ENCODE measurements at regions not wholly inside any gene's neighbourhood (a gene's known extent, or its start where the extent isn't known, plus 50 kb on each side); places are given as distances from the start of the nearest gene placed in this dataset.

DNA sequence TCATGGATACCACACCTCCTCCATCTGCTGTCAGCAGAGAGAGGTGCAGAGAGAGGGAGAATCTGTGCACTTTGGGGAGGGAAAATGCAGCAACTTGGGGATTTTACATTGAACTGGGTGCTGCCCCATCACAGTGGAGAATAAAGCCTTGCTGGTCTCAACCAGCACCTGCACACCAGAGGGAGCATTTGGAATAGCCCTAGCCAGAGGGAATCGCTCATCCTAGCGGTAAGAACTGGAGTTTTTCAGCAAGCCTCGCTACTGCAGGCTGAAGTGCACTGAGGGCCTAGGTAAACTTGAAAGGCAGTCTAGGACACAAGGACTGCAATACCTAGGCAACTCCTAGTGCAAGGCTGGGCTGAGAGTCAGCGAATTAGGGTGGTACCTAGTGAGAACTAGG lies 148.7 kb downstream of the KDR start:
- ChIA-PET POLR2A (no interaction called here), CTCF (no interaction called here)
- no peak overlapping the region for H3K4me3 ChIP-seq (ENCODE audit: low read depth in 2 of 2, low read length in 1 of 2)
- H3K9me2 ChIP-seq: no peaks in the 10 kb centered on the region
- no peak overlapping the region for H3K9ac ChIP-seq
- H3K27ac ChIP-seq (ENCODE audit: low read depth in 2 of 2, low read length in 1 of 2): no peak overlapping the region
- no peaks in the 10 kb centered on the region for H3F3A ChIP-seq (replicated peaks; ENCODE audit: insufficient read depth)
- H3K36me3 ChIP-seq (replicated peaks in 1 of 2; ENCODE audit: control insufficient read depth in 1 of 2, insufficient read depth in 2 of 2, low read length in 1 of 2): no peaks in the 10 kb centered on the region
- no peaks in the 10 kb centered on the region; the same call in 1 of the 2 replicates for H3K27me3 ChIP-seq (ENCODE audit: insufficient read depth)
- TF ChIP-seq FOSL2 (IDR thresholded peaks at IDR 0.05; ENCODE audit: borderline replicate concordance, low read depth): no peak
- TF ChIP-seq EZH2phosphoT487 (IDR thresholded peaks at IDR 0.05; ENCODE audit: borderline replicate concordance, low read depth): no peak
- TF ChIP-seq POLR2AphosphoS5 (IDR thresholded peaks at IDR 0.05; ENCODE audit: low read depth, low read length): no peak
- TF ChIP-seq, protein P1, sequence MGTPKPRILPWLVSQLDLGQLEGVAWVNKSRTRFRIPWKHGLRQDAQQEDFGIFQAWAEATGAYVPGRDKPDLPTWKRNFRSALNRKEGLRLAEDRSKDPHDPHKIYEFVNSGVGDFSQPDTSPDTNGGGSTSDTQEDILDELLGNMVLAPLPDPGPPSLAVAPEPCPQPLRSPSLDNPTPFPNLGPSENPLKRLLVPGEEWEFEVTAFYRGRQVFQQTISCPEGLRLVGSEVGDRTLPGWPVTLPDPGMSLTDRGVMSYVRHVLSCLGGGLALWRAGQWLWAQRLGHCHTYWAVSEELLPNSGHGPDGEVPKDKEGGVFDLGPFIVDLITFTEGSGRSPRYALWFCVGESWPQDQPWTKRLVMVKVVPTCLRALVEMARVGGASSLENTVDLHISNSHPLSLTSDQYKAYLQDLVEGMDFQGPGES (IDR thresholded peaks at IDR 0.05; ENCODE audit: low read depth, low read length): no peak
- TF ChIP-seq TEAD4 (IDR thresholded peaks at IDR 0.05; ENCODE audit: borderline replicate concordance, insufficient read depth): no peak
- no peak for TF ChIP-seq ELF1 (IDR thresholded peaks at IDR 0.05)
- no peak for TF ChIP-seq MXI1 (IDR thresholded peaks at IDR 0.05; ENCODE audit: low read depth, low read length)
- TF ChIP-seq, protein P2, sequence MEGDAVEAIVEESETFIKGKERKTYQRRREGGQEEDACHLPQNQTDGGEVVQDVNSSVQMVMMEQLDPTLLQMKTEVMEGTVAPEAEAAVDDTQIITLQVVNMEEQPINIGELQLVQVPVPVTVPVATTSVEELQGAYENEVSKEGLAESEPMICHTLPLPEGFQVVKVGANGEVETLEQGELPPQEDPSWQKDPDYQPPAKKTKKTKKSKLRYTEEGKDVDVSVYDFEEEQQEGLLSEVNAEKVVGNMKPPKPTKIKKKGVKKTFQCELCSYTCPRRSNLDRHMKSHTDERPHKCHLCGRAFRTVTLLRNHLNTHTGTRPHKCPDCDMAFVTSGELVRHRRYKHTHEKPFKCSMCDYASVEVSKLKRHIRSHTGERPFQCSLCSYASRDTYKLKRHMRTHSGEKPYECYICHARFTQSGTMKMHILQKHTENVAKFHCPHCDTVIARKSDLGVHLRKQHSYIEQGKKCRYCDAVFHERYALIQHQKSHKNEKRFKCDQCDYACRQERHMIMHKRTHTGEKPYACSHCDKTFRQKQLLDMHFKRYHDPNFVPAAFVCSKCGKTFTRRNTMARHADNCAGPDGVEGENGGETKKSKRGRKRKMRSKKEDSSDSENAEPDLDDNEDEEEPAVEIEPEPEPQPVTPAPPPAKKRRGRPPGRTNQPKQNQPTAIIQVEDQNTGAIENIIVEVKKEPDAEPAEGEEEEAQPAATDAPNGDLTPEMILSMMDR (IDR thresholded peaks at IDR 0.05): no peak
- 40% methylated on average over 2 of the region's 4 CpGs for WGBS (ENCODE audit: low lambda C conversion rate)
- peaks cover 0 to 2% of the 10 kb centered on the region in 2 experiments; a peak in 1 of 4 replicates for H3K4me1 ChIP-seq (ENCODE audit: control insufficient read depth in 1 of 2, insufficient read depth in 2 of 2, low read depth in 1 of 2, low read length in 1 of 2)
- no peaks in the 10 kb centered on the region for H3K9me3 ChIP-seq
- no peak overlapping the region for H2AFZ ChIP-seq (ENCODE audit: low read depth)
- H3K4me2 ChIP-seq: no peak overlapping the region
- H4K20me1 ChIP-seq (ENCODE audit: insufficient read depth): no peaks in the 10 kb centered on the region
- DNase-seq: no peak
- no peaks in the 10 kb centered on the region for H3K79me2 ChIP-seq (ENCODE audit: insufficient read depth)

DNA sequence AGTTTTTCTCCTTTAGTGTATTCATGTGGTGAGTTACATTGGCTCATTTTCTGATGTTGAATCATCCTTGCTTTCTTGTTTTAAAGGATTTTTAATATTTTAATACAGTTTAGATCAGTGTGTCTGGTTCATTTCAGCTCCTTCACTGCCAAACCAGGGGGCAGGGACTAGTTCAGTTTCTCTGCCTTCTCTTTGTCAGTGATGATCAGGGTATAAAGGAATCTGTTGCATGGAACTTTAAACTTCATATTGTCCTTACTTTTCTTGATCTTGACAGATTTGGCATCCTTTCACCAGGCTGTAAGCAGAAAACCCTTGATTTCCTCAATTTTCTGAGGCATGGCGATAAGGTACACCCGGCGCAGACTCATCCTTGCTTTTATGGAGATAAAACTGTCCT lies 149.4 kb downstream of the KDR start:
- ChIA-PET CTCF (interaction anchor here (6.9 kb wide), 1 partner anchor 344 kb away, joined by 129 read pairs; no protein-coding TSS in a partner anchor), POLR2A (no interaction called here)
- peaks cover 0 to 2% of the 10 kb centered on the region in 2 experiments; a peak in 1 of 4 replicates for H3K4me1 ChIP-seq (ENCODE audit: control insufficient read depth in 1 of 2, insufficient read depth in 2 of 2, low read depth in 1 of 2, low read length in 1 of 2)
- no peak for TF ChIP-seq FOXM1 (IDR thresholded peaks at IDR 0.05; ENCODE audit: low read depth)
- no peak for TF ChIP-seq GABPA (IDR thresholded peaks at IDR 0.05; ENCODE audit: low read depth)
- TF ChIP-seq, protein P1 (IDR thresholded peaks at IDR 0.05; ENCODE audit: low read depth, low read length): no peak
- TF ChIP-seq, protein P3, sequence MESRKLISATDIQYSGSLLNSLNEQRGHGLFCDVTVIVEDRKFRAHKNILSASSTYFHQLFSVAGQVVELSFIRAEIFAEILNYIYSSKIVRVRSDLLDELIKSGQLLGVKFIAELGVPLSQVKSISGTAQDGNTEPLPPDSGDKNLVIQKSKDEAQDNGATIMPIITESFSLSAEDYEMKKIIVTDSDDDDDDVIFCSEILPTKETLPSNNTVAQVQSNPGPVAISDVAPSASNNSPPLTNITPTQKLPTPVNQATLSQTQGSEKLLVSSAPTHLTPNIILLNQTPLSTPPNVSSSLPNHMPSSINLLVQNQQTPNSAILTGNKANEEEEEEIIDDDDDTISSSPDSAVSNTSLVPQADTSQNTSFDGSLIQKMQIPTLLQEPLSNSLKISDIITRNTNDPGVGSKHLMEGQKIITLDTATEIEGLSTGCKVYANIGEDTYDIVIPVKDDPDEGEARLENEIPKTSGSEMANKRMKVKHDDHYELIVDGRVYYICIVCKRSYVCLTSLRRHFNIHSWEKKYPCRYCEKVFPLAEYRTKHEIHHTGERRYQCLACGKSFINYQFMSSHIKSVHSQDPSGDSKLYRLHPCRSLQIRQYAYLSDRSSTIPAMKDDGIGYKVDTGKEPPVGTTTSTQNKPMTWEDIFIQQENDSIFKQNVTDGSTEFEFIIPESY (IDR thresholded peaks at IDR 0.05; ENCODE audit: borderline replicate concordance, low read depth): no peak
- no peak for TF ChIP-seq RFX5 (IDR thresholded peaks at IDR 0.05; ENCODE audit: low read length)
- TF ChIP-seq, protein P4, sequence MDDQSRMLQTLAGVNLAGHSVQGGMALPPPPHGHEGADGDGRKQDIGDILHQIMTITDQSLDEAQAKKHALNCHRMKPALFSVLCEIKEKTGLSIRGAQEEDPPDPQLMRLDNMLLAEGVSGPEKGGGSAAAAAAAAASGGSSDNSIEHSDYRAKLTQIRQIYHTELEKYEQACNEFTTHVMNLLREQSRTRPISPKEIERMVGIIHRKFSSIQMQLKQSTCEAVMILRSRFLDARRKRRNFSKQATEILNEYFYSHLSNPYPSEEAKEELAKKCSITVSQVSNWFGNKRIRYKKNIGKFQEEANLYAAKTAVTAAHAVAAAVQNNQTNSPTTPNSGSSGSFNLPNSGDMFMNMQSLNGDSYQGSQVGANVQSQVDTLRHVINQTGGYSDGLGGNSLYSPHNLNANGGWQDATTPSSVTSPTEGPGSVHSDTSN (IDR thresholded peaks at IDR 0.05): no peak
- TF ChIP-seq TEAD4 (IDR thresholded peaks at IDR 0.05; ENCODE audit: borderline replicate concordance, insufficient read depth): no peak
- TF ChIP-seq MXI1 (IDR thresholded peaks at IDR 0.05; ENCODE audit: low read depth, low read length): no peak
- TF ChIP-seq FOSL2 (IDR thresholded peaks at IDR 0.05; ENCODE audit: borderline replicate concordance, low read depth): no peak
- TF ChIP-seq NRF1 (IDR thresholded peaks at IDR 0.05; ENCODE audit: low read depth, low read length): no peak
- no peak for TF ChIP-seq MEF2A (IDR thresholded peaks at IDR 0.05; ENCODE audit: borderline replicate concordance, low read depth)
- TF ChIP-seq, protein P5, sequence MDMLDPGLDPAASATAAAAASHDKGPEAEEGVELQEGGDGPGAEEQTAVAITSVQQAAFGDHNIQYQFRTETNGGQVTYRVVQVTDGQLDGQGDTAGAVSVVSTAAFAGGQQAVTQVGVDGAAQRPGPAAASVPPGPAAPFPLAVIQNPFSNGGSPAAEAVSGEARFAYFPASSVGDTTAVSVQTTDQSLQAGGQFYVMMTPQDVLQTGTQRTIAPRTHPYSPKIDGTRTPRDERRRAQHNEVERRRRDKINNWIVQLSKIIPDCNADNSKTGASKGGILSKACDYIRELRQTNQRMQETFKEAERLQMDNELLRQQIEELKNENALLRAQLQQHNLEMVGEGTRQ (IDR thresholded peaks at IDR 0.05; ENCODE audit: borderline replicate concordance, low read depth, low read length): no peak

More for the DNA sequence above, 149.4 kb downstream of the KDR start:
- WGBS (ENCODE audit: low lambda C conversion rate): 57% methylated on average over 3 of the region's 3 CpGs
- no peaks in the 10 kb centered on the region for H4K20me1 ChIP-seq (ENCODE audit: insufficient read depth)
- H2AFZ ChIP-seq (ENCODE audit: low read depth): no peak overlapping the region
- no peak overlapping the region for H3K4me3 ChIP-seq (ENCODE audit: low read depth in 2 of 2, low read length in 1 of 2)
- no peaks in the 10 kb centered on the region for H3K36me3 ChIP-seq (replicated peaks in 1 of 2; ENCODE audit: control insufficient read depth in 1 of 2, insufficient read depth in 2 of 2, low read length in 1 of 2)
- H3K27ac ChIP-seq (ENCODE audit: low read depth in 2 of 2, low read length in 1 of 2): no peak overlapping the region
- no peaks in the 10 kb centered on the region for H3K9me3 ChIP-seq
- no peaks in the 10 kb centered on the region for H3F3A ChIP-seq (replicated peaks; ENCODE audit: insufficient read depth)
- H3K4me2 ChIP-seq: no peak overlapping the region
- no peak for DNase-seq
- no peak overlapping the region for H3K9ac ChIP-seq
- no peaks in the 10 kb centered on the region; the same call in 1 of the 2 replicates for H3K27me3 ChIP-seq (ENCODE audit: insufficient read depth)
- no peaks in the 10 kb centered on the region for H3K79me2 ChIP-seq (ENCODE audit: insufficient read depth)
- H3K9me2 ChIP-seq: no peaks in the 10 kb centered on the region
